HEK293 (cell line): ENCODE measurements at regions not wholly inside any gene's neighbourhood (a gene's known extent, or its start where the extent isn't known, plus 50 kb on each side); places are given as distances from the start of the nearest gene placed in this dataset.

Experiments used
- CTCF ChIA-PET: fragments of 350-600 bp; formaldehyde crosslinking; extraction: SDS; loops from one replicate; lab custom pipeline; 2021; ENCODE audit warnings: antibody characterized with exemption; lab: Yijun Ruan, JAX
- POLR2A ChIA-PET: fragments of 300-600 bp; formaldehyde crosslinking; extraction: SDS; loops from one replicate; lab custom pipeline; 2020; ENCODE audit warnings: antibody characterized with exemption, inconsistent platforms; lab: Yijun Ruan, JAX
- H3K27ac ChIP-seq: fragments of 200-500 bp; sonication (Bioruptor generic); 2 replicates; pipeline ENCODE4 v1.5.1; 2014; ENCODE audit warnings: low read depth, low read length, control low read depth, inconsistent platforms; ENCODE audit errors: extremely low read depth
- H3K36me3 ChIP-seq, 2 experiments: fragments of 200-500 bp in 1 of 2; sonication (Bioruptor generic) in 1 of 2; 1 replicate in 1 of 2; 2 replicates in 1 of 2; pipeline ENCODE4 v1.5.1; 2014 to 2017; ENCODE audit warnings: inconsistent platforms in 2 of 2, low read length in 2 of 2; ENCODE audit not compliant: control insufficient read depth in 2 of 2, insufficient read depth in 1 of 2
- H3K4me1 ChIP-seq: fragments of 200-500 bp; sonication (Bioruptor generic); 2 replicates; pipeline ENCODE4 v1.5.1; 2014; ENCODE audit warnings: mild to moderate bottlenecking, low read length, inconsistent platforms; ENCODE audit not compliant: control insufficient read depth, insufficient read depth
- H3K4me3 ChIP-seq: 2 replicates; pipeline ENCODE4 v1.5.1; 2011; ENCODE audit warnings: low read depth, mild to moderate bottlenecking, control low read depth, low read length, moderate library complexity
- H3K9me3 ChIP-seq: fragments of 200-500 bp; sonication (Bioruptor generic); 2 replicates; pipeline ENCODE4 v1.5.1; 2014; ENCODE audit warnings: low read depth, low read length, inconsistent platforms; ENCODE audit not compliant: control insufficient read depth, insufficient read depth
- GLIS1 ChIP-seq: fragments of 450-650 bp; formaldehyde crosslinking; IDR thresholded peaks from 2 replicates; pipeline ENCODE4 v1.5.1; 2016; ENCODE audit warnings: missing biosample characterization, missing genetic modification characterization
- KLF9 ChIP-seq: fragments of 450-650 bp; formaldehyde crosslinking; IDR thresholded peaks from 2 replicates; pipeline ENCODE4 v1.5.1; 2016; ENCODE audit warnings: missing biosample characterization, missing genetic modification characterization, low read depth
- REPIN1 ChIP-seq: fragments of 450-650 bp; formaldehyde crosslinking; IDR thresholded peaks from 2 replicates; pipeline ENCODE4 v1.5.1; 2017; ENCODE audit warnings: missing biosample characterization, missing genetic modification characterization, low read depth
- ZBTB8A ChIP-seq: fragments of 450-650 bp; formaldehyde crosslinking; IDR thresholded peaks from 2 replicates; pipeline ENCODE4 v1.5.1; 2016; ENCODE audit warnings: missing biosample characterization, missing genetic modification characterization
- ZFP41 ChIP-seq: fragments of 450-650 bp; formaldehyde crosslinking; IDR thresholded peaks from 2 replicates; pipeline ENCODE4 v1.5.1; 2016; ENCODE audit warnings: missing biosample characterization, missing genetic modification characterization, borderline replicate concordance
- ZNF10 ChIP-seq: fragments of 450-650 bp; formaldehyde crosslinking; IDR thresholded peaks from 2 replicates; pipeline ENCODE4 v1.5.1; 2017; ENCODE audit warnings: missing biosample characterization, missing genetic modification characterization
- ZNF114 ChIP-seq: fragments of 450-650 bp; formaldehyde crosslinking; IDR thresholded peaks from 2 replicates; pipeline ENCODE4 v1.5.0; 2017; ENCODE audit warnings: missing biosample characterization, missing genetic modification characterization
- ZNF133 ChIP-seq: fragments of 450-650 bp; formaldehyde crosslinking; IDR thresholded peaks from 2 replicates; pipeline ENCODE4 v1.5.1; 2016; ENCODE audit warnings: missing biosample characterization, missing genetic modification characterization
- ZNF157 ChIP-seq: fragments of 450-650 bp; formaldehyde crosslinking; IDR thresholded peaks from 2 replicates; pipeline ENCODE4 v1.5.1; 2016; ENCODE audit warnings: missing biosample characterization, missing genetic modification characterization
- ZNF175 ChIP-seq: fragments of 450-650 bp; formaldehyde crosslinking; IDR thresholded peaks from 2 replicates; pipeline ENCODE4 v1.5.1; 2016; ENCODE audit warnings: missing biosample characterization, missing genetic modification characterization
- ZNF18 ChIP-seq: fragments of 450-650 bp; formaldehyde crosslinking; IDR thresholded peaks from 2 replicates; pipeline ENCODE4 v1.5.1; 2016; ENCODE audit warnings: missing biosample characterization, missing genetic modification characterization
- ZNF202 ChIP-seq: fragments of 450-650 bp; formaldehyde crosslinking; IDR thresholded peaks from 2 replicates; pipeline ENCODE4 v1.5.1; 2016; ENCODE audit warnings: missing biosample characterization, missing genetic modification characterization, borderline replicate concordance
- ZNF211 ChIP-seq: fragments of 450-650 bp; formaldehyde crosslinking; IDR thresholded peaks from 2 replicates; pipeline ENCODE4 v1.5.1; 2016; ENCODE audit warnings: low read depth, missing biosample characterization, missing genetic modification characterization
- ZNF223 ChIP-seq: fragments of 450-650 bp; formaldehyde crosslinking; IDR thresholded peaks from 2 replicates; pipeline ENCODE4 v1.5.1; 2016; ENCODE audit warnings: missing biosample characterization, missing genetic modification characterization
- ZNF26 ChIP-seq: fragments of 450-650 bp; formaldehyde crosslinking; IDR thresholded peaks from 2 replicates; pipeline ENCODE4 v1.5.1; 2016; ENCODE audit warnings: missing biosample characterization, missing genetic modification characterization
- ZNF350 ChIP-seq: fragments of 450-650 bp; formaldehyde crosslinking; IDR thresholded peaks from 2 replicates; pipeline ENCODE4 v1.5.0; 2017; ENCODE audit warnings: missing biosample characterization, mild to moderate bottlenecking, missing genetic modification characterization
- ZNF473 ChIP-seq: fragments of 450-650 bp; formaldehyde crosslinking; IDR thresholded peaks from 2 replicates; pipeline ENCODE4 v1.5.1; 2017; ENCODE audit warnings: missing biosample characterization, missing genetic modification characterization
- ZNF548 ChIP-seq: fragments of 450-650 bp; formaldehyde crosslinking; IDR thresholded peaks from 2 replicates; pipeline ENCODE4 v1.5.1; 2016; ENCODE audit warnings: missing biosample characterization, missing genetic modification characterization
- ZNF555 ChIP-seq: fragments of 450-650 bp; formaldehyde crosslinking; conservative IDR thresholded peaks from 2 replicates; pipeline ENCODE4 v1.5.1; 2017; ENCODE audit warnings: missing biosample characterization, mild to moderate bottlenecking, missing genetic modification characterization, inconsistent platforms
- ZNF558 ChIP-seq: fragments of 450-650 bp; formaldehyde crosslinking; IDR thresholded peaks from 2 replicates; pipeline ENCODE4 v1.5.1; 2016; ENCODE audit warnings: missing biosample characterization, missing genetic modification characterization
- ZNF561 ChIP-seq: fragments of 450-650 bp; IDR thresholded peaks from 2 replicates; pipeline ENCODE4 v1.5.1; 2018; ENCODE audit warnings: missing biosample characterization, missing genetic modification characterization, borderline replicate concordance
- ZNF571 ChIP-seq: fragments of 450-650 bp; formaldehyde crosslinking; IDR thresholded peaks from 2 replicates; pipeline ENCODE4 v1.5.0; 2017; ENCODE audit warnings: missing biosample characterization, missing genetic modification characterization
- ZNF624 ChIP-seq: fragments of 450-650 bp; formaldehyde crosslinking; IDR thresholded peaks from 2 replicates; pipeline ENCODE4 v1.5.1; 2017; ENCODE audit warnings: missing biosample characterization, missing genetic modification characterization
- ZNF747 ChIP-seq: fragments of 450-650 bp; formaldehyde crosslinking; IDR thresholded peaks from 2 replicates; pipeline ENCODE4 v1.5.1; 2016; ENCODE audit warnings: missing biosample characterization, missing genetic modification characterization
- ZNF768 ChIP-seq: fragments of 450-650 bp; formaldehyde crosslinking; IDR thresholded peaks from 2 replicates; pipeline ENCODE4 v1.5.1; 2018; ENCODE audit warnings: missing biosample characterization, mild to moderate bottlenecking, missing genetic modification characterization
- ZNF785 ChIP-seq: fragments of 450-650 bp; formaldehyde crosslinking; IDR thresholded peaks from 2 replicates; pipeline ENCODE4 v1.5.1; 2016; ENCODE audit warnings: missing biosample characterization, missing genetic modification characterization
- ZNF791 ChIP-seq: fragments of 450-650 bp; formaldehyde crosslinking; IDR thresholded peaks from 2 replicates; pipeline ENCODE4 v1.5.1; 2016; ENCODE audit warnings: missing biosample characterization, missing genetic modification characterization
- ZNF830 ChIP-seq: fragments of 450-650 bp; IDR thresholded peaks from 2 replicates; pipeline ENCODE4 v1.5.0; 2018; ENCODE audit warnings: missing biosample characterization, missing genetic modification characterization, low read depth, mild to moderate bottlenecking, moderate library complexity
- ZNF837 ChIP-seq: fragments of 450-650 bp; formaldehyde crosslinking; IDR thresholded peaks from 2 replicates; pipeline ENCODE4 v1.5.1; 2016; ENCODE audit warnings: missing biosample characterization, missing genetic modification characterization

- TF ChIP-seq ZNF548 (tag by site-specific recombination) (no peak), KLF9 (no peak), ZNF837 (tag by site-specific recombination) (no peak), ZNF133 (tag by site-specific recombination) (no peak), ZNF558 (tag by site-specific recombination) (no peak), ZNF830 (no peak)
- TF ChIP-seq, all 188 proteins: peak for 0
These were observed 404.9 kb downstream of the GLRX3 start (continued) for GRCh38 chr10:130541090-130541489.

- no peaks in the 10 kb centered on the region for H3K4me1 ChIP-seq
- ChIA-PET POLR2A (no interaction called here), CTCF (no interaction called here)
- TF ChIP-seq ZNF223 (tag by site-specific recombination) (no peak), ZNF473 (no peak), ZNF561 (no peak)
- no peaks in the 10 kb centered on the region for H3K36me3 ChIP-seq
- H3K4me3 ChIP-seq = no peak overlapping the region
- H3K9me3 ChIP-seq = no peaks in the 10 kb centered on the region
- H3K27ac ChIP-seq = no peak overlapping the region
These were observed 406.6 kb downstream of the GLRX3 start for GRCh38 chr10:130542761-130543160.

GRCh38 chr10:130543794-130544193, 407.6 kb downstream of the GLRX3 start:
- Histone ChIP-seq H3K4me1 (no peaks in the 10 kb centered on the region), H3K9me3 (no peaks in the 10 kb centered on the region)
- no peak for TF ChIP-seq ZNF114 (tag by site-specific recombination)
- TF ChIP-seq, all 188 proteins: peak for 0
- H3K36me3 ChIP-seq = no peaks in the 10 kb centered on the region
- ChIA-PET POLR2A (no interaction called here), CTCF (no interaction called here)
- no peak overlapping the region for H3K4me3 ChIP-seq
- H3K27ac ChIP-seq = no peak overlapping the region

GRCh38 chr10:130545122-130545521, 408.9 kb downstream of the GLRX3 start:
- CTCF ChIA-PET = no interaction called here
- no peaks in the 10 kb centered on the region for H3K36me3 ChIP-seq
- TF ChIP-seq ZNF555 = no peak
- H3K4me3 ChIP-seq = no peak overlapping the region
- no peaks in the 10 kb centered on the region for H3K9me3 ChIP-seq
- no peaks in the 10 kb centered on the region for H3K4me1 ChIP-seq
- POLR2A ChIA-PET = no interaction called here
- no peak overlapping the region for H3K27ac ChIP-seq

GRCh38 chr10:130545697-130546096, 409.5 kb downstream of the GLRX3 start:
- no peak overlapping the region for H3K27ac ChIP-seq
- H3K4me3 ChIP-seq = no peak overlapping the region
- no peaks in the 10 kb centered on the region for H3K9me3 ChIP-seq
- H3K4me1 ChIP-seq = no peaks in the 10 kb centered on the region
- ChIA-PET POLR2A (no interaction called here), CTCF (interaction anchor here (0.6 kb wide), 1 partner anchor 379 kb away, joined by 3 read pairs; no protein-coding TSS in a partner anchor)
- H3K36me3 ChIP-seq = no peaks in the 10 kb centered on the region
- no peak for TF ChIP-seq ZNF624 (tag by site-specific recombination)
- TF ChIP-seq ZNF211 = no peak
- TF ChIP-seq ZNF10 (tag by site-specific recombination) = no peak
- TF ChIP-seq ZNF747 (tag by site-specific recombination) = no peak
- no peak for TF ChIP-seq ZNF157 (tag by site-specific recombination)
- no peak for TF ChIP-seq ZNF768
- no peak for TF ChIP-seq ZNF571
- TF ChIP-seq ZNF175 (tag by site-specific recombination) = no peak
- TF ChIP-seq ZBTB8A = no peak
- TF ChIP-seq ZNF350 (tag by site-specific recombination) = no peak
- TF ChIP-seq REPIN1 = no peak
- TF ChIP-seq ZNF202 (tag by site-specific recombination) = no peak
- no peak for TF ChIP-seq ZNF26 (tag by site-specific recombination)
- TF ChIP-seq GLIS1 (tag by site-specific recombination) = no peak
- TF ChIP-seq ZNF18 (tag by site-specific recombination) = no peak
- TF ChIP-seq ZNF548 (tag by site-specific recombination) = no peak
- no peak for TF ChIP-seq ZNF791 (tag by site-specific recombination)
- TF ChIP-seq ZNF785 (tag by site-specific recombination) = no peak
- no peak for TF ChIP-seq ZFP41 (tag by site-specific recombination)
